ENCODE measurements at regions not wholly inside any gene's neighbourhood (a gene's known extent, or its start where the extent isn't known, plus 50 kb on each side); places are given as distances from the start of the nearest gene placed in this dataset.

DNA sequence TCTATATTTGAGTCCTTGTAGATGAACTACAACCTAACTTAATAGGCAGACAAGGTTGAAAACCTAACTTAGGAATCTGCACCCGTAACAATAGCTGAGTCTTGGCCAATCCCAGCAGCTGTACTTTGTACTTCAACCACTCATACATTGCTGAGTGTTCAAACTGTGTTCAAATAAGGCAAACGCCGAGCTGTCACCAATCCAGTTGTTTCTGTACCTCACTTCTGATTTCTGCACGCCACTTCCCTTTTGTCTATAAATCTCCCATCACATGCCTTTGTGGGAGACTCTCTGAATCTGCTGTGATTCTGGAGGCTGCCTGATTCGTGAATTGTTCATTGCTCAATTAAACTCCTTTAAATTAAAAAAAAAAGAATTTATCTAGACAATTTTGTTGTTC is 167.8 kb upstream of the TUT7 start:
- DNase-seq: no peak
- Histone ChIP-seq H3K27ac (no peak overlapping the region), H3K4me3 (no peak overlapping the region), H3K36me3 (no peaks in the 10 kb centered on the region), H3K4me1 (no peaks in the 10 kb centered on the region), H3K27me3 (replicated peaks in 1 of 7) (peaks cover 0 to 8% (median 0%) of the 10 kb centered on the region in 7 donors), H3K9me3 (no peaks in the 10 kb centered on the region)
- 66 to 77% (median 74%) methylated on average over 5 of the region's 5 CpGs for WGBS, 5 donors
- TF ChIP-seq POLR2AphosphoS5 (IDR thresholded peaks at IDR 0.05) (no peak), POLR2A (IDR thresholded peaks at IDR 0.05) (no peak), CTCF (IDR thresholded peaks at IDR 0.05 in 8 of 11, conservative IDR thresholded peaks at IDR 0.05 in 3 of 11) (no peak)
- intact Hi-C loops (cut with DNase I; ENCODE audit: low total_unique reads): no loop called here

DNA sequence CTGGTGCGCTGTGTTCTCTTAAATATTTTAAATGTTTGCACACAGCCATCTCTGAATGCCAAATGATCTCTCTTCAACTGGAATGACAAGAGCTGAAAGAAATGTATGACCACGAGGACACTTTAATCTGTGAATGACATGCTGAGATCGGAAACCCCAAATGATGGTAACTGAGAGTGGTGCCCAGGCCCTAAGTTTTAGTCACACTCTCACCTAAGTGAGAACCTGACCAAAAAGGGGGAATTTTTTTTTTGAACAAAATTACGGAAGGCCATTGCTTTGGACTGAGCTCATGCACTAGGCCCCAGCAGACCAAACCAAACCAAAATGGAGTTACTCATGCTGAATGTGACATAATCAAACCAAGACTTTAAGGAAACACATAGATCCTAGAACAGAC is 167.1 kb upstream of the TUT7 start:
- Histone ChIP-seq H3K4me3 (no peak overlapping the region), H3K9me3 (no peaks in the 10 kb centered on the region), H3K4me1 (no peaks in the 10 kb centered on the region), H3K36me3 (no peaks in the 10 kb centered on the region), H3K27ac (no peak overlapping the region), H3K27me3 (replicated peaks in 1 of 7) (peaks cover 0 to 1% (median 0%) of the 10 kb centered on the region in 7 donors)
- TF ChIP-seq POLR2A (IDR thresholded peaks at IDR 0.05): no peak
- TF ChIP-seq CTCF (IDR thresholded peaks at IDR 0.05 in 8 of 11, conservative IDR thresholded peaks at IDR 0.05 in 3 of 11): no peak
- no peak for TF ChIP-seq POLR2AphosphoS5 (IDR thresholded peaks at IDR 0.05)
- 73 to 92% (median 86%) methylated on average over 4 of the region's 4 CpGs for WGBS, 5 donors
- intact Hi-C loops (cut with DNase I; ENCODE audit: low total_unique reads): no loop called here
- no peak for DNase-seq

DNA sequence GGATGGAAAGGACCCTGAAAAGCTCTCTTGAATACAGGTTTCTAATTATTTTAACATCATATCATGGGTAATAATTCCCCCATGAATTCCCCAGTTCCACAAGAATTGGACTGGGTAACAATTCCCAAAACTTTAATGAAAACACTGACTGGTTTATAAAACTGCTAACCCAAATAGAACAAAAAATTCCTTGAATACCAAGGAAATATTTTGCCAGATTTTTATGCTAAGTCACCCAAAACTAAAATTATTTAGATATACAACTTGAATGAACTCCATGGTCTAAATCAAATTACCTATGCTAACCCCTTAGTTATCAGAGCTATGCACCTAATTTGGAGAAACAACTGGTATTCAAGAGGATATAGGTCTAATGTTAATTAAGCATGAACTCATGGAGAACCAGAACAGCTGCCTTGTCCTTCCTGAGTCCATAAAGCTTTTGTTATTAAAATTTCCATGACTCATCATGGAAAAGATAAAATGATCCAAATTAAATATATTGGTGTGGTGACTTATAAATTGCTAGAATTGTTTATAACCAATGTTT is 164.9 kb upstream of the TUT7 start:
- no peak for TF ChIP-seq POLR2AphosphoS5 (IDR thresholded peaks at IDR 0.05)
- TF ChIP-seq CTCF (IDR thresholded peaks at IDR 0.05 in 8 of 11, conservative IDR thresholded peaks at IDR 0.05 in 3 of 11): no peak
- TF ChIP-seq POLR2A (IDR thresholded peaks at IDR 0.05): no peak
- no peak for DNase-seq
- Histone ChIP-seq H3K4me1 (no peaks in the 10 kb centered on the region), H3K27ac (no peak overlapping the region), H3K9me3 (no peaks in the 10 kb centered on the region), H3K4me3 (no peak overlapping the region), H3K27me3 (replicated peaks in 1 of 7) (no peaks in the 10 kb centered on the region), H3K36me3 (no peaks in the 10 kb centered on the region)
- intact Hi-C loops (cut with DNase I; ENCODE audit: low total_unique reads): no loop called here

- intact Hi-C loops (cut with DNase I; ENCODE audit: low total_unique reads): no loop called here
- WGBS, 5 donors: 75 to 85% (median 80%) methylated on average over 1 of the region's 1 CpG
- Histone ChIP-seq H3K27ac (no peak overlapping the region), H3K36me3 (no peaks in the 10 kb centered on the region), H3K4me1 (no peaks in the 10 kb centered on the region), H3K27me3 (replicated peaks in 1 of 7) (no peaks in the 10 kb centered on the region), H3K9me3 (no peaks in the 10 kb centered on the region), H3K4me3 (no peak overlapping the region)
- no peak for TF ChIP-seq POLR2A (IDR thresholded peaks at IDR 0.05)
- TF ChIP-seq CTCF (IDR thresholded peaks at IDR 0.05 in 8 of 11, conservative IDR thresholded peaks at IDR 0.05 in 3 of 11): no peak
- no peak for TF ChIP-seq POLR2AphosphoS5 (IDR thresholded peaks at IDR 0.05)
- DNase-seq: no peak
Measured at GRCh38 chr9:86517475-86517874, 163.3 kb upstream of the TUT7 start.

All from spleen (tissue), 11 donors.